ENCODE measurements at regions not wholly inside any gene's neighbourhood (a gene's known extent, or its start where the extent isn't known, plus 50 kb on each side); places are given as distances from the start of the nearest gene placed in this dataset.

DNA sequence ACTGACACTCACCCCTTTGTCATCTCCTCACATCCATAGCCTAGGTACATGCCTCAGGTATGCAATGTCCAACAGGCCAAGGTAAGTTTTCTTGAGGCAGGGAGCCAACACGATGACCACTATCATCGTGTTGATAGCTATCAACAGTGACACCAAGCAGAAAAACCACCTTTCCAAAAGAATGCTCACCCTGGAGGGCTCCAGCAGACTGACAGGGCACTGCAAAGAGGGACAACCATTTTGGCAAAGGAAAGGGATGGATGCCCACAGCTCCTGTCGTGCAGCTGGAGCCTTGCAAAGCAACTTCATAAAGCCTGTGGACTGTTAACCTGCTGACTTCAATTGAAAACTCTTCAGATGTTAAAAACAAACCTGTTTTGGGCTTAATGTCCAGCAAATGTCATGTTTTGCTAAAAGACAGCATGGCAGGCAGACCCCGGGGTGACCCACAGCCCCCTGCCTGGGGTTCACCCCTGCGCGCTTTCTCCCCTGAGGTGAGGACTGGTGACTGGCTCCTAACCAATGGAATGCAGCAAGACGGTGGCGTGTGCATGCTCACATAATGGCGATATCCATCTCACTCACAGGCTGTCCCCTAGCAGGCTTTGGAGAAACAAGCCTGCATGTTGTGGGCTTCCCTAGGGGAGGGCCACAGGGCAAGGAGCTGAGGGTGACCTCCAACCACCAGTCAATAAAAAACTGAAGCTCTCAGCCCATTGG lies 293.8 kb downstream of the TCERG1L start:
- Histone ChIP-seq H3K4me3 (ENCODE audit: control insufficient read depth in 2 of 3, extremely low read depth in 1 of 3, insufficient read depth in 2 of 3, low read depth in 1 of 3, low read length in 3 of 3) (no peak overlapping the region), H3K27ac (ENCODE audit: control insufficient read depth, insufficient read depth, low read length) (no peak overlapping the region), H3K9me3 (ENCODE audit: control insufficient read depth, low read depth, low read length) (peaks cover 16% of the 10 kb centered on the region), H3K79me2 (ENCODE audit: control insufficient read depth, insufficient read depth, low read length) (no peaks in the 10 kb centered on the region), H4K20me1 (ENCODE audit: control insufficient read depth, extremely low read depth, insufficient read depth, low read length) (no peaks in the 10 kb centered on the region), H3K9ac (ENCODE audit: control insufficient read depth, extremely low read depth, insufficient read depth, low read length) (no peak overlapping the region), H3K4me2 (ENCODE audit: control insufficient read depth, extremely low read depth, insufficient read depth, low read depth, low read length) (no peak overlapping the region), H3K36me3 (ENCODE audit: control insufficient read depth in 2 of 2, extremely low read depth in 1 of 2, insufficient read depth in 2 of 2, low read length in 2 of 2) (no peaks in the 10 kb centered on the region), H3K4me1 (ENCODE audit: control insufficient read depth, extremely low read depth, insufficient read depth, low read length) (no peaks in the 10 kb centered on the region), H2AFZ (ENCODE audit: control insufficient read depth, low read length) (no peak overlapping the region), H3K9me1 (ENCODE audit: control insufficient read depth, extremely low read depth, insufficient read depth, low read length) (no peaks in the 10 kb centered on the region), H3K27me3 (ENCODE audit: control insufficient read depth, extremely low read depth, insufficient read depth, low read length) (no peaks in the 10 kb centered on the region)
- FAIRE-seq, result no peak
- TF ChIP-seq, protein P1, sequence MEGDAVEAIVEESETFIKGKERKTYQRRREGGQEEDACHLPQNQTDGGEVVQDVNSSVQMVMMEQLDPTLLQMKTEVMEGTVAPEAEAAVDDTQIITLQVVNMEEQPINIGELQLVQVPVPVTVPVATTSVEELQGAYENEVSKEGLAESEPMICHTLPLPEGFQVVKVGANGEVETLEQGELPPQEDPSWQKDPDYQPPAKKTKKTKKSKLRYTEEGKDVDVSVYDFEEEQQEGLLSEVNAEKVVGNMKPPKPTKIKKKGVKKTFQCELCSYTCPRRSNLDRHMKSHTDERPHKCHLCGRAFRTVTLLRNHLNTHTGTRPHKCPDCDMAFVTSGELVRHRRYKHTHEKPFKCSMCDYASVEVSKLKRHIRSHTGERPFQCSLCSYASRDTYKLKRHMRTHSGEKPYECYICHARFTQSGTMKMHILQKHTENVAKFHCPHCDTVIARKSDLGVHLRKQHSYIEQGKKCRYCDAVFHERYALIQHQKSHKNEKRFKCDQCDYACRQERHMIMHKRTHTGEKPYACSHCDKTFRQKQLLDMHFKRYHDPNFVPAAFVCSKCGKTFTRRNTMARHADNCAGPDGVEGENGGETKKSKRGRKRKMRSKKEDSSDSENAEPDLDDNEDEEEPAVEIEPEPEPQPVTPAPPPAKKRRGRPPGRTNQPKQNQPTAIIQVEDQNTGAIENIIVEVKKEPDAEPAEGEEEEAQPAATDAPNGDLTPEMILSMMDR (optimal IDR thresholded peaks at IDR 0.05 in 1 of 3, IDR thresholded peaks at IDR 0.05 in 1 of 3, conservative IDR thresholded peaks at IDR 0.05 in 1 of 3; ENCODE audit: extremely low read depth in 1 of 3, insufficient read depth in 2 of 3, low read length in 3 of 3), result no peak
- no peak for TF ChIP-seq EZH2 (IDR thresholded peaks at IDR 0.05; ENCODE audit: low read length)
- dilution Hi-C loops (cut with MboI; ENCODE audit: extremely low pct_ligation_motif_present, low sequenced_read_pairs), result no loop called here
- no peak for DNase-seq (ENCODE audit: low read depth, low spot score)

DNA sequence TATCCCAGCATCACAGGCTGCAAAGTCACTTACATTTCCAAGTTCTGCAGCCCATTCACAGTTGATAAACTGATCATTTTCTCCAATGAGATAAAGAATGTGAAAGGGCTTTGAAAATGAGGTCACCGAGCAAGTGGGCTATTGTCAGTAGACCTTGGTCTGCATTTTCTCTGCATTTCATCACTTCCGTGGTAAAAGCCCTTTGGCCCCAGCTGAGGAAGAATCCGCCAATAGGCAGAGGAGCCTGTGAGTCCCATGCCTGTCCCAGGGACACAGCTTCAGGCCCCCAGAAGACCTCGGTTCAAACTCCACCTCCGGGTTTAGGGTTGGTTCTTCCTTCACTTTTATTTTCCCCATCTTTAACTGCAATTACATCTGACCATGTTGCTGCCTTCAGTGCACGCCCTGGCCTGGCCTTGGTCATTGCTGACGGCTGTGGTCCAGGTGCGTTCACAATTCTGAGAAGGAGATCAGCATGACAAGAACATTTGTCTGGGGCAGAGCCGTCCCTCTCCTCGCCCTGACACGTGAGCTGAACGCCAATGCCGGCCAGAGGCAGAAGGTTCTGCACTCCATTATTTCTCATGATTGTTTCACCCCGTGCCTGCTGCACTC lies 292.5 kb downstream of the TCERG1L start:
- Histone ChIP-seq H2AFZ (ENCODE audit: control insufficient read depth, low read length) (no peak overlapping the region), H3K27me3 (ENCODE audit: control insufficient read depth, extremely low read depth, insufficient read depth, low read length) (no peaks in the 10 kb centered on the region), H3K9ac (ENCODE audit: control insufficient read depth, extremely low read depth, insufficient read depth, low read length) (no peak overlapping the region), H3K9me1 (ENCODE audit: control insufficient read depth, extremely low read depth, insufficient read depth, low read length) (no peaks in the 10 kb centered on the region), H3K27ac (ENCODE audit: control insufficient read depth, insufficient read depth, low read length) (no peak overlapping the region), H3K4me3 (ENCODE audit: control insufficient read depth in 2 of 3, extremely low read depth in 1 of 3, insufficient read depth in 2 of 3, low read depth in 1 of 3, low read length in 3 of 3) (no peak overlapping the region), H3K4me2 (ENCODE audit: control insufficient read depth, extremely low read depth, insufficient read depth, low read depth, low read length) (no peak overlapping the region), H3K9me3 (ENCODE audit: control insufficient read depth, low read depth, low read length) (peaks cover 16% of the 10 kb centered on the region), H3K4me1 (ENCODE audit: control insufficient read depth, extremely low read depth, insufficient read depth, low read length) (no peaks in the 10 kb centered on the region), H4K20me1 (ENCODE audit: control insufficient read depth, extremely low read depth, insufficient read depth, low read length) (no peaks in the 10 kb centered on the region), H3K36me3 (ENCODE audit: control insufficient read depth in 2 of 2, extremely low read depth in 1 of 2, insufficient read depth in 2 of 2, low read length in 2 of 2) (no peaks in the 10 kb centered on the region), H3K79me2 (ENCODE audit: control insufficient read depth, insufficient read depth, low read length) (no peaks in the 10 kb centered on the region)
- FAIRE-seq, result no peak
- no peak for DNase-seq (ENCODE audit: low read depth, low spot score)
- no peak for TF ChIP-seq EZH2 (IDR thresholded peaks at IDR 0.05; ENCODE audit: low read length)
- TF ChIP-seq, protein P1 (optimal IDR thresholded peaks at IDR 0.05 in 1 of 3, IDR thresholded peaks at IDR 0.05 in 1 of 3, conservative IDR thresholded peaks at IDR 0.05 in 1 of 3; ENCODE audit: extremely low read depth in 1 of 3, insufficient read depth in 2 of 3, low read length in 3 of 3), result no peak
- dilution Hi-C loops (cut with MboI; ENCODE audit: extremely low pct_ligation_motif_present, low sequenced_read_pairs), result no loop called here
